Activated B cell treated with CpG ODN at 0.5 μM for 24 hours (primary cell): ENCODE measurements at regions not wholly inside any gene's neighbourhood (a gene's known extent, or its start where the extent isn't known, plus 50 kb on each side); places are given as distances from the start of the nearest gene placed in this dataset.

Experiments used
- ATAC-seq: fragments of 200-7000 bp; cut with Tn5 transposase; one replicate; pipeline ENCODE4 v1.10.0; 2021; ENCODE audit warnings: low read depth, mild to moderate bottlenecking, moderate library complexity
- CTCF ChIA-PET: fragments of 350-600 bp; sonication (Branson Sonifier 250); formaldehyde crosslinking; loops from one replicate; lab custom pipeline; 2021; ENCODE audit warnings: antibody characterized with exemption; lab: Charles Lee
- POLR2A ChIA-PET: fragments of 350-600 bp; sonication (Branson Sonifier 250); formaldehyde crosslinking; loops from one replicate; lab custom pipeline; 2021; ENCODE audit warnings: antibody characterized with exemption; lab: Charles Lee
- DNase-seq: peaks from one replicate; pipeline ENCODE4 v3.0.0; 2022
- H3K27ac Mint-ChIP-seq: one replicate; pipeline ENCODE4 v1.8.0; 2020; ENCODE audit warnings: mixed read lengths
- H3K27me3 Mint-ChIP-seq: one replicate; pipeline ENCODE4 v1.8.0; 2021; ENCODE audit warnings: mixed read lengths
- H3K36me3 Mint-ChIP-seq: one replicate; pipeline ENCODE4 v1.8.0; 2021; ENCODE audit warnings: low read depth, mixed read lengths
- H3K4me1 Mint-ChIP-seq: one replicate; pipeline ENCODE4 v1.8.0; 2021; ENCODE audit warnings: mixed read lengths
- H3K4me3 Mint-ChIP-seq: one replicate; pipeline ENCODE4 v1.8.0; 2020; ENCODE audit warnings: mild to moderate bottlenecking, mixed read lengths
- H3K9me3 Mint-ChIP-seq: one replicate; pipeline ENCODE4 v1.8.0; 2020; ENCODE audit warnings: mixed read lengths
- intact Hi-C: fragments of 100-400 bp; cut with micrococcal nuclease; formaldehyde crosslinking; loops from one replicate; pipeline ENCODE4 v1.15.1; 2024
- TF ChIP-seq, protein P1 (sequence below): fragments of 200-600 bp; IDR thresholded peaks from one replicate; pipeline ENCODE4 v1.8.0; 2022; ENCODE audit warnings: antibody characterized with exemption, mild to moderate bottlenecking

DNA sequence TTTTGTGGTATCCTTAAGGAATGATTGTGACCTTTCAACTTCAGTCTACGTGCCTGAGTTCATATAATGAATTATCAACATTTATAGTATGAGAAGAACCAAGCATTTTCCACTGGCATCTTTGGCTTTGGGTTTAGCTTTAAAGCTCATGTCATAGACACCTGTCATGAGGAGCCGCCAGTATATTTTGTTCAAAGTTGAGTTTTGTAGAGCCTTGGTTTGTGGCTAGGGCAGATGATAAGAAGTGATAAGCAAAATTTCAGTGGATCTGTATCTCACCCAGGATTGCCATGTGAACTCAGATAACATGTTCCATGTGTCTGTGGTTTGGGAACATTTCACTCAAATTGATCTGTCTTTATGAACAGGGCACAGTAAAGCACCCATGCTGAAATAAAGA, 873.2 kb downstream of the STPG2 start:
- DNase-seq = no peak
- Mint-ChIP-seq H3K4me3 (no peak overlapping the region), H3K27me3 (no peaks in the 10 kb centered on the region), H3K4me1 (no peaks in the 10 kb centered on the region), H3K36me3 (no peaks in the 10 kb centered on the region), H3K27ac (no peak overlapping the region), H3K9me3 (peaks cover 6% of the 10 kb centered on the region)
- ATAC-seq = no peak
- ChIA-PET CTCF (no interaction called here), POLR2A (no interaction called here)
- TF ChIP-seq, protein P1, sequence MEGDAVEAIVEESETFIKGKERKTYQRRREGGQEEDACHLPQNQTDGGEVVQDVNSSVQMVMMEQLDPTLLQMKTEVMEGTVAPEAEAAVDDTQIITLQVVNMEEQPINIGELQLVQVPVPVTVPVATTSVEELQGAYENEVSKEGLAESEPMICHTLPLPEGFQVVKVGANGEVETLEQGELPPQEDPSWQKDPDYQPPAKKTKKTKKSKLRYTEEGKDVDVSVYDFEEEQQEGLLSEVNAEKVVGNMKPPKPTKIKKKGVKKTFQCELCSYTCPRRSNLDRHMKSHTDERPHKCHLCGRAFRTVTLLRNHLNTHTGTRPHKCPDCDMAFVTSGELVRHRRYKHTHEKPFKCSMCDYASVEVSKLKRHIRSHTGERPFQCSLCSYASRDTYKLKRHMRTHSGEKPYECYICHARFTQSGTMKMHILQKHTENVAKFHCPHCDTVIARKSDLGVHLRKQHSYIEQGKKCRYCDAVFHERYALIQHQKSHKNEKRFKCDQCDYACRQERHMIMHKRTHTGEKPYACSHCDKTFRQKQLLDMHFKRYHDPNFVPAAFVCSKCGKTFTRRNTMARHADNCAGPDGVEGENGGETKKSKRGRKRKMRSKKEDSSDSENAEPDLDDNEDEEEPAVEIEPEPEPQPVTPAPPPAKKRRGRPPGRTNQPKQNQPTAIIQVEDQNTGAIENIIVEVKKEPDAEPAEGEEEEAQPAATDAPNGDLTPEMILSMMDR = no peak
- intact Hi-C loops = no loop called here

DNA sequence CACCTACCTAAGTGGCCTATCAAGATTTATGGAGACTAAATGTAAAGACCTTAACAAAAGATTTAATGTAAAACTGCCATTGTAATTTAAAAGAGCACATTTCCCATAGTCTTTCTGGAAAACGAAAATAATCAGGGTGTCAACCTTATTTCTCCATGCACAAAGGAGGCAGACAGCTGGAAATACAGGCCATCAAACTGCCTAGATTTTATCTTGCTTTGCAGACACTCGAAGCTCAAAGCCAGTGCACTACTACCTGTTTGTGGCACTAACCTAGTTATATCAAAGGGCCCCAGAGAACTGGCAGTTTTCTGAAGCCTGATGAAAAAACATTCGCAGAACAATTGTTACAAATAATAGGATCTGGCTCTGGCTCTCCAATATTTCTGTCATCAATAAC, 863.9 kb downstream of the STPG2 start:
- no peak overlapping the region for H3K27ac Mint-ChIP-seq
- POLR2A ChIA-PET = no interaction called here
- no peak for DNase-seq
- intact Hi-C loops = no loop called here
- H3K4me1 Mint-ChIP-seq = no peaks in the 10 kb centered on the region
- no peak for ATAC-seq
- no peak overlapping the region for H3K4me3 Mint-ChIP-seq
- CTCF ChIA-PET = no interaction called here
- H3K36me3 Mint-ChIP-seq = no peaks in the 10 kb centered on the region
- no peaks in the 10 kb centered on the region for H3K27me3 Mint-ChIP-seq
- TF ChIP-seq, protein P1 = no peak
- peaks cover 7% of the 10 kb centered on the region for H3K9me3 Mint-ChIP-seq

DNA sequence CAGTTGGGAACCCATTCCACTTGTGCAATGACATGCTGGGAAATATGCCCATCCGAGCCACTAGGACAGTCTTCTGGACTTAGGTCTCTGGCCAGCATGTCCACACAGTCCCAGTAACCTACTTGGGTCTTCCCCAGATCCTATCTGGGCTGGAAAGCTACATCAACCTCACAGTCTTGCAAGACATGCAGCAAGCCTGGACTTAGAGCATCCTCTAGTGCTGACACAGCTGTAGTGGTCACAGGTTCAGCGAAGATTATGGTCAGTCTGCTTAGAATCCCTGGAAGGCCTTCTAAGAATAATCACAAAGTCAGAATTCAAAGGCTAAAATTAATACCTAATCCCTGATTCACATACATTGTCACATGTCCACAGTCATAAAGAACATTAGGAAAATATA, 842.7 kb downstream of the STPG2 start:
- Mint-ChIP-seq H3K4me3 (no peak overlapping the region), H3K36me3 (no peaks in the 10 kb centered on the region), H3K27me3 (no peaks in the 10 kb centered on the region), H3K4me1 (no peaks in the 10 kb centered on the region), H3K27ac (no peak overlapping the region), H3K9me3 (peaks cover 16% of the 10 kb centered on the region)
- no peak for DNase-seq
- TF ChIP-seq, protein P1 = no peak
- intact Hi-C loops = no loop called here
- POLR2A ChIA-PET = no interaction called here
- no peak for ATAC-seq
- CTCF ChIA-PET = no interaction called here

DNA sequence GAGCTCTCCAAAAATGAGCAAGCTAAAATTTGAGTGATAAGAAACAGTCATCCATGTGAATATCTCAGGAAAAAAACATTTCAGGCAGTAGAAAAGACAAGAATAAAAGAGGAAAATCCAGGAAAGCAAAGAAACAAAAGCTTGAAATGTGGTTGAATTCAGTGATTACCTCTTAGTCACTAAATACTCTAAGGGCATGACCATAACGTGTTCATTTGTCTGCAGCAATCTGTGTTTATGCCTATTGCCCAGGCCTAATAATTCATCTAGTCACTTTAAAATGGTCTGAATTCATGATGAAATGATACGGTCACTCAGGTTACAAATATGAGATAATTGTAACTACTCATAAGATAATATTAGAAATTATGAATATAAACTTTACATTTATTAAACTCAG, 837.9 kb downstream of the STPG2 start:
- TF ChIP-seq, protein P1 = no peak
- Mint-ChIP-seq H3K27me3 (no peaks in the 10 kb centered on the region), H3K4me1 (no peaks in the 10 kb centered on the region), H3K4me3 (no peak overlapping the region), H3K9me3 (peaks cover 13% of the 10 kb centered on the region), H3K27ac (no peak overlapping the region), H3K36me3 (no peaks in the 10 kb centered on the region)
- ChIA-PET CTCF (no interaction called here), POLR2A (no interaction called here)
- no peak for ATAC-seq
- DNase-seq = no peak
- intact Hi-C loops = no loop called here

DNA sequence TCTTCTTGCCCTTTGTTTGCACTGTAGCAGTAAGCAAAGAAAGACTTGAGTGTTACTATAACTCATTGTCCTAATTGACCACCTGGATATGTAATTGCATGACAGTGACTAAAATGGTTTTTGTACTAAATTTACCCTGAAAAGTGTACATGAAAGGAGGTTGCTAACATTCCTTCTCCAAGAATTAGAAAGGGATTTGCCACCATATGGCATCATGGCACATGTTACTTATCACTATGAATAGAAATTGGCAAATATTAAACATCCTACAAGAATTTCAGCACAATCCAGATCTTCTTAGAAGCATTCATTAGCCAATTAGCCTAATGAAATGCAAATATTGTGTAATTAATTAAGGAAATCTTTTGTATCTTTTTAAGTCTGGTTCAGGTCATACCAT, 834.2 kb downstream of the STPG2 start:
- DNase-seq (no peak), ATAC-seq (no peak)
- POLR2A ChIA-PET = no interaction called here
- H3K36me3 Mint-ChIP-seq = no peaks in the 10 kb centered on the region
- H3K9me3 Mint-ChIP-seq = peaks cover 1% of the 10 kb centered on the region
- TF ChIP-seq, protein P1 = no peak
- H3K4me1 Mint-ChIP-seq = no peaks in the 10 kb centered on the region
- CTCF ChIA-PET = no interaction called here
- H3K4me3 Mint-ChIP-seq = no peak overlapping the region
- H3K27me3 Mint-ChIP-seq = no peaks in the 10 kb centered on the region
- H3K27ac Mint-ChIP-seq = no peak overlapping the region
- intact Hi-C loops = no loop called here
